ENCODE measurements at regions not wholly inside any gene's neighbourhood (a gene's known extent, or its start where the extent isn't known, plus 50 kb on each side); places are given as distances from the start of the nearest gene placed in this dataset.
"Not testable (repeated sequence)": the region's sequence is repeated elsewhere in the genome, so short reads cannot be mapped to it uniquely, and the experiment has no call there.

DNA sequence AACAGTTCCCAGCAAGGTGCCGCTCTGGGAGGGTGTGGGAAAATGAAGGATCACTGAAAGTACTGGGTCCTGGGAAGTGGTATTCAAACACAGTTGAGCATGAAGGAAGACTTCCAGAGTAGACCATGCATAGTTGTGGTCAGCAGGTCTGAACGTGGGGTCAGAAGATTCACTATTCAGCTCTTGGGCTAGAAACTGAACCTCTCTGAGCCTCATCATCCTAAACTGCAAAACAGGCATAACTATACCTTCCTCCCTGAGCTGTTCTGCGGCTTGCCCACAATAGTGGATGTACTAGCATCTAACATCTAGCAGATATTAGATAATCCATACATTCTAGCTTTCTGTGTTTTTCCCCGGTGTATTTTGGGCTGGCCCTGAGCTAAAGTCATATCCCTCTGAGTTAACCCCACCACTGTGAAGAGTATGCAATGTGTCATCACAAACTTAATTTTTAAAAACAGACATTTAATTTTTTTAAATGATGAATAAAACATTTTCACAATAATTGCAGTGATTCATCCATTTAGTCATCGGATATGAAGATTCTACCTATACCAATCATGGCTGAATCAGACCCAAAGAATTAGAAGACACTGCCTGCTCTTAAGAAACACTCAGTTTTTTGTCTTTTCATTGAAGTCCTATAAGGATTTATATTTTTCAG lies 179.1 kb downstream of the BLID start:
- DNase-seq, result no peak

DNA sequence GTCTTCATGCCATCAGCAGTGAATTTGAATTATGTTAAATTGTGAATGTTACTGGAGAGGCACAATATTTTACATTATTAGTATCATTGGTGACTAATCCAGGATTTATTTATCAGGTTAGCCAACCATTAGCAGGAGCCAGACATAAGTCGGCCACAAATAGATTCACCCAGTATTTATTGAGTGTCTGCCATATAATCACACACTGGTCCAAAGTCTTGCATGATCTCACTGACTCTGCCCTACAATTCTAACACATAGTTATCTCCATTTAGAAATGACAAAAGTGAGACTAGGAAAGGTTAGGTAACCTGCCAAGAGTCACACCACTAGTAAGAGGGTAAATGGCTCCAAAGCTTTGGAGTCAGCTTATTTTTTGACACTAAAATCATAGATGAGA lies 179.6 kb downstream of the BLID start:
- no peak for DNase-seq

DNA sequence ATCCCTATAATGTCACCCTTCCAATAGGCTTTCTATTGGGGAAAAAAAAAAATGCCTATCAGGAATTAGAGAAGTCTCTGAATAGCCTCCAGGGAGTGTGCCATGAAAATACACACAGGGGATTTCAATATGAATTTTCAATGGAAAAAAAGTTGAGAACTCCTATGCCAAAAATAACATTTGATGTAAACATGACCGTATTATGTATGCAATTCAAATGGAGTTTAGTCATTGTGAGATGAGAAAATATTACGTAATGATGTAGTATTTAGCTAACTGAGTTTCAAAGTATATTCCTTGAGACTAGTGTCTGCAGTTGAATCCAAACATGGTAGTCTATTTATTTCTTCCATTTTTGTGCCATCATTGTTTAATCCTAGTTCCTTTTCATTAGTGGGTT lies 182.3 kb downstream of the BLID start:
- no peak for DNase-seq

DNA sequence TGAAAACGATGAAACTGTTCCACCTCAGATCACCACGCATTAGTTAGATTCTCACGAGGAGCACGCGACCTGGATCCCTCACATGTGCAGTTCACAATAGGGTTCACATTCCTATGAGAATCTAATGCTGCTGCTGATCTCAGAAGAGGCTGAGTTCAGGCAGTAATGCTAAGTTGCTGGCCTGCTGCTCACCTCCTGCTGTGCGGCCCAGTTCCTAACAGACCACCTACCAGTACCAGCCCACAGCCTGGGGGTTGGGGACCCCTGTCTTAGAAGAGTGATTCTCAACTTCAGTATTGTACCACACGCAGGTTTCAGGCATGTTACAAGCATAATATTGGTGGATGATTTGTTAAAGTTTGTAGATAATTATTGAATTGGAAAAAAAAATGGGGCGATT lies 182.7 kb downstream of the BLID start:
- no peak for DNase-seq

DNA sequence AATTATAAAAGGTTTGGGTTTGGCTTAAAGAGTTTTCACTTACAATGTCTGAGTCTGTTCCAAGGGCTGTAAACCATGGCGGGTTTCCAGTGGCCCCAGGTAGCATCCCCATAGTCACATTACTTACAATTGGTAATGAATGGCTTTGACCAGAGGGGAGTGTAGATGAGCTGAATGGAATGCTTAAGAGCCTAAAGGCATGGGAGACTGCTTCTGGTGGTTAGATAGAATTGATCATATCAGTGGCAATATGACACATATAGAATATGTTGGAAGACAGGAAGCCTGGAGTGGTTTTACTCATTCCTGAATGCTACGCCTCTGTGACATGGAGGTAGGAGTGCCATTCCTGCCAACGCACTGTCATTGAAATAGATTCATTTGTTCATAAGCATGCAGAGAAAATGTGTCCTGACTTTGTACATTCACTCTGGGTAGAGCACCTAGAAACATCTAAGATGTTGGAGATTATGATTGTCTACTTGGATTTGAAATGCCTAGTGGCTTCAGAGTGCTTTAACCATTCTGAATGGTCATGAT lies 183.3 kb downstream of the BLID start:
- no peak for DNase-seq

DNA sequence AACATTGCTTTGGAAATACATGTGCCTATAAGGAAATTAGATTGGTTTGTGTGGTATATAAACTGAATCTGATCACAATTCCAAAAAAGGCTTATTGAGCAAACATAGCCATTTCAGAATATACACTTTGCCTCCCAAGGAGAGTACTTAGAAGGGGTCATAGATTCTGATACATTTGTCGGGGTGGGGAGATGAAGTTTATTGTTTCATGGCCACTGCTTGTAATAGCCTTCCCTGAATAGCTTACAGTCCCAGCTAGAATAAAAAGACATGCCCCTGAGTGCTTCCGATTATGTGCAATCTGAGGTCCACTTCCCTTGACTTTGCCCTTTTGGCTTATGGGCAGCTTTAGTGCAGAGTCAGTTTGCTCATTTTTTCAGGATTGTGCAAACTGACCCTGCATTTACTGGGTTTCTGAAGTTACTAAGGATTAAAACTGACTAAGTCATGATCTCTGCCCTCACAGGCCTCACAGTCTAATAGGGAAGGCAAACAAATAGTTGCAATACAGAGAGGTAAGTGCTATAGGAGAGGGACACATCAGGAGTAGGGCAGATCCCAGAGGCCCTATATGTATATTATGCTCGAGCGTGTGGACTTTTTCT lies 184.2 kb downstream of the BLID start:
- no peak for DNase-seq

DNA sequence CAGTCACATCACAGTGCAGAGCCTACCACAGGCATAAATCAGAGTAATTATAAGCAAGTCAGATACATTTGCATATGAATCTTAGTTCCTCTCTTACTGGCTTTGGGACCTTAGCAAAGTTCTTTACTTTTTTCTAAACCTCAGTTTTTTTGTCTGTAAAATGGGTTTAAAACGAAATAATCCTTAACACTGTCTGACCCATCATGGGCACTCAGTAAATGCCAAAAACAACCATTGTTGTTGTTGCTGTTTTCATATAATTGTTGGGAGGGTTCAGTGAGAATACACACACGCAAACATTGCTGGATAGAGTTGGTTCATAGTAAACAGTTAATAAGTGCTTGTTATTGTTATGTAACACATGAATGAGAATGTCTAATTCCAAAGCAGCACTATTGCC lies 184.9 kb downstream of the BLID start:
- DNase-seq, result no peak

DNA sequence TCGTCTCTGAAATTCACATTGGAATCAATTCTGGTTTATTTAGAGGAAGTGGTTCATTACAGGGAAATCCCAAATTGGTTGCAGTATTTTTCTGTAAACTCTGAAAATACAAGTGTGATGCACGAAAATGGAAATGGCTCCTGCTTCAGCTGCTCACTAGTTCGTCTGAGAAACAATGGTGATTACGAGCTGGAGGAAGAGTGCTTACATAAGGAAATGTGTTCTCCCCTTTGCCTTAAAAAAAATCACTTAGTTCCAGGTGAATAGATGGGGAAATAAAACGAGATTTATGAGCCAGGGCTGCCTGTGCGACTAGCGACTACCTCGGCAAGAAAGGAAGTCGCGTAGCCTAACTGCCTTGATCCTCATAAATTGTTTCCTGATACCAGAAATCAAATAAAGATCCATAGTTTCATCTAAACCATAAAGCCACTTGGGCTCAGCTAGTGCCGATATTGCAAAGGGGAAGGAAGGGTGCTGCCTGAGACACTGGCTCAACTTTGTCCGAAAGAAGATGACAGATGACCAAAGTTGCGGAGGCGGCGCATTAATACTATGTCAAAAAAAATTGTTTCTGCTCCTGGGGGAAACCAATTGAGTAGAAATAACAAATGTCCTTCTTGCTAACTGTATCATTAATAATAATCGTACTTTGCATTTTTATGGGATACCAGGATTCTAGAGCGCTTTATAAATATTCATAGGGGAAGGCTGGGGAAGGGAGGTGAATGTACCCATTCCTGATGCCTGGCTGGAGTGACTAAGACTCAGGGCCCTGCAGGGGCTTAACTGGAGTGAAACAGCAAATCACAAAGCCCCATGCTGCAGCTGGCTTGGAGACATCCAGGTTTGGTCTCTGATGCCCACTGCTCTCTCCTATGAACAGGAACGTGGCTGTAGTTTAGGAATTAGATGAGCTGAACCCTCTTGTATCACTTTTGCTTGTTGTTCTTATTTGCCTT lies 185.7 kb downstream of the BLID start:
- no peak for DNase-seq

DNA sequence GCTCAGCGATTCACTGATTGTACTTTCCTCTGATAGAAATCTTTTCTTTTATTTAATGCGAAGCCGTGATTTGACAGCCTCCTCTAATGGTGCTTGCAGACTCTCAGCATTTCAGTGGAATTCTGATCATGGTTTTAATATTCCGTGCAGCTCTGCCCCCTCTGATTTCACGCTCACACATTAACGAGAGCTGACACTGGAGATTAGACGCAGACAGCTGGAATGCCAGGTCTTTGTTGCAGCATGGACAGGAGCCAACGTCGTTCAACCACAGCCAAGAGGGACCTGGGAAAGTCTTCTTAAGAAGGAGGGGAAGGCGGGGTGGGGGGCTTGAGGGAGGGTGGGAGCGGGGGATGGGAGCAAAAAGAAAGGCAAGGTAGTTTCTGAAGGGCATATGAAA lies 186.4 kb downstream of the BLID start:
- no peak for DNase-seq

DNA sequence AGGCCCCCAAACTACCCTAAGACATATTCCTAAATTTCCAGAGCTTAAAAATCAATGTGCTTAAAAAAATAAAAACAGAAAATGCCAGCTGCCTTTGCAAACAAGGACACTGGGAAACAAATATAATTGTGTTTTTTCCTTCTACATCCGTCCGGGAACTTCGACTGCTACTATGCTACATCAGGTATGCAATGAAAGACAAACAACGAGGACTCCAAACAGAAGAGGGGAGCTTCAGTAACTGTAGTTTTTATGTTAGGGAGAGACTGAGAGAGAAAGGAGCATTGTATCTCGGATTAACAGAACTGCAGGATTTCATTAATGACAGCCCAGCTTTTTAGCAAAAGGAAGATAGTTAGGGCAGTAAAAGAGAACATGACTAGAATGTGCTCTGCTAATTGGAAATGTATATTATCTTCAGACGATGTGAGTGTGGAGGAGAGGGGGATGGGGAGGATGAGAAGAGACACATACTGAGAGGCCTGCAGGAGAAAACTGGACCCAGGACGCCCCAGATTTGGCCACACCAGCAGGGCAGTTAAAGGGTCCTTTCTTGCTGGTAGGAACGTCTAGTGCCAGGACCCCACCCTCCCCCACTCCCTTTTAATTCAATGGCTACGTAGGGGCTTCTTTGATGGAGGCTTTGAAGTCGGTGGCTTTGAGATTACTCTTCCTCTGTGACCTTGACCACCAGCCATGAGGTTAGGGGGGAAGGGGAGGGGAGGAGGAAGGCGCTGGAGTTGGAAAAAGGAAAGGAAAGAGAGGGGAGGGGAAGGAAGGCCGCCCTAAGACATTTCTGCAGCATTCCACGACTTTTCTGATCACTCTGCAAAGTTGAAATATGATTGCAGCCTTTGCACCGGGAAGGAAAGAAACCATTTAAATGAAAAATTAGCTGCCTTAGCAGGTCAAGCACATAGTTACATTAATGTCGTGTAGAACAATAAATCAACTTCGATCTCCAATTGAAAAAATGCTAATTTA lies 187.1 kb downstream of the BLID start:
- no peak for DNase-seq

DNA sequence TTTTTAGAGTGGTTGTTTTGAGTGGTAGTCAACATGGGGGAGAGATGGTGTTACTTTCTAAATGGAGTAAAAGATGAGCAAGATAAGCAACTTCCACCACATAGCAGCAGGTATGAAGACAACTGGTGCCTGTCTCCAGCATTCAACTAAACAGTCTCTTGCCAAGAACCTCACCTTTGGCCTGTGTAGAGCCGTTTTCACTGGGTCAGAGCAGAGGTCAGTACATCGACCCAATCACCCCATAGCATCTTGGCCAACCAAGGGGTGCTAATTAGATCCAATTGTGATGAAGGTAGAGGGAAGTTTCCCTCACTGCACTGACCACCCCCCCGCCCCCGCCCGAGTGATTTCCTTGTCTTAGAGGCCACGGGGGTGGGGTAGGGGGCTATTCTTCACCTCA lies 188.2 kb downstream of the BLID start:
- no peak for DNase-seq

DNA sequence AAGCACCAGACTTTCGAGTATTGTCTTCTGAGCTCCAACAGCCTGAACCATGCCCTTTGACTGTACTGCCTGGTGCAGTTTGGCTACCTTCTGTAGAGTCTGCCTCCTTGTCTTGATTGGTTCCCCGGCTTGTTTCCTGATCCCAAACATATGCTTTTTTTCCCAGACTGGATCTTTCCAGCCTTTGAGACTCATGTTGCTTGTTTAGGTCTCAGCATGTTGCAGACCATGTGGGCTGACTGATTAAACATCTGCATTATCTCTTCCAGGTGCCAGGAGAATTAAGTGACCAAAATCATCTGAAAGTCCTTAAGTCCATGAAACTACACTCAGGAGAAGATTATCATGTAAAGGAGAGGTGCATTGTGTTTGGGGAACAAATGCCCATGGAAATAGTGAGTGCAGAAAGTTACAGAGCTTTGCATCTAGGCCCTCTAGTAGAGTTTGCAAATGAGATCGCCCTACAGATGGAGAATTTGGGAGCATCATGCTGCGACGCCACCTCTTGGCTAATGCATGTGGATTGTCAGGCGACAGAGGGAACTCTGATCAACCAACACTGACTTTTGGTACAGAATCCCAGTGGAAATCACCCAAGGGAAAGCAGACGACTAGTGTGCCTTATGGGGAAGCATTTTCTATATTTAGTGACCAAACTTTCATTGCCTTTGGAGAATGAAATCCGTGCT lies 188.8 kb downstream of the BLID start:
- DNase-seq, result no peak

DNA sequence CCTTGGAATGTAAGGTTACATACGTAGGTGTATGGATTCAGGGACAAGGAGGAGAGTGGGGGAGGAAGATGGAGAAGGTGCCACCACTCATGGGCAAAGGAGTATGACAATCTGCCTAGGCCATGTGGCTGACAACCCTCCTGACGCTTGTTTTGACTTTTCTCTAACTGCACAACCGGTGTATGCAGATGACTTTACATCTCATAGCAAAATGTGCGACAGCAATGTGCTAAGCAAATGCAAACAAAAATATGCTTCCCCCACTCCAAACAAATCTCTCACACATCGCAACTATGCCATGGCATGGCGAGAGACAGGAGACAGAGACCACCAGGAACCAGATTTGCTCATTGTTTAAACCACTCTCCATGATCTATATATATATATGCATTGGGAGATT lies 191.8 kb downstream of the BLID start:
- no peak for DNase-seq

DNA sequence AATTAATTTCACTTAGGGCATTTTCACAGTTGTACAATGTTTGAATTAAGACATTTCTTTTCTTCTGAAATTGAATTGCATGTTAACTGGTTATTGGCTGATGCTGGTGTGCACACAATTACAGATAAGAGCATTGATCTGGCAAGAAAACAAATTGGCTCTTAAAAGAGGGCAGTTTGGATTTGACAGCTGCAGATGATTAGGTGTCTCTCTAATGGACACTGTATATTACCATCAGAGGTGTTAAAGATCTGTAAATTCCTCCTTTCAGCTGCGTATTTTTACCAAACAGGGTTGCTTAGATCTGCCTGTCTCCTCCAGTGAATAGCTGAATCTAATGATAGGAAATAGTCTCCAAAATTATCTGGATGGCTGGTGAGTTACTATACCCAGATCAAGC lies 198.5 kb downstream of the BLID start:
- no peak for DNase-seq

DNA sequence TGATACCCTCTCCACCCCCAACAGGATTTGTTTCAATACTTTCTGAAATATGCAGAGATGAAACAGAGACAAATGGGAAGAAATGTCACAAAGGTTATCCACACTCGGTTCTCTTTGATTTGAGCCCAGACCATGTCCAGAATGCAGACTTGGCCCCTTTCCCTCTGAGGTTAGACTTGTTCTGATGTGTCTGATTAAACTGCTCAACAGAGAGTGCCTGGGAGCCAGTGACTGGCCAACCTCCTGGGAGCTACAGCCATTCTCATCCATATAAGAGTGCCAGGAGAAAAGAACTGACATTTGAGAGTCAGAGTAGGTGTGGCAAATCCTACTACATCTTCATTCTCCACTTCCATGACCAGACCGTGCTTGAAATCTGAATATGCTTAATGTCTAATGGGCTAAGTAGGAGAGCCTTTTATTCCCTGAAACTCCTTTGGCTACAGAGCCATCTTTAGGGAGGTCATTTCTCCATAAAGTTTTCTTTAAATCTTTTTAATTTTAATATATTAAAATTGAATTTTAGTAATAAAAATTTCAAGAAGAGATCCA lies 201.4 kb downstream of the BLID start:
- no peak for DNase-seq

DNA sequence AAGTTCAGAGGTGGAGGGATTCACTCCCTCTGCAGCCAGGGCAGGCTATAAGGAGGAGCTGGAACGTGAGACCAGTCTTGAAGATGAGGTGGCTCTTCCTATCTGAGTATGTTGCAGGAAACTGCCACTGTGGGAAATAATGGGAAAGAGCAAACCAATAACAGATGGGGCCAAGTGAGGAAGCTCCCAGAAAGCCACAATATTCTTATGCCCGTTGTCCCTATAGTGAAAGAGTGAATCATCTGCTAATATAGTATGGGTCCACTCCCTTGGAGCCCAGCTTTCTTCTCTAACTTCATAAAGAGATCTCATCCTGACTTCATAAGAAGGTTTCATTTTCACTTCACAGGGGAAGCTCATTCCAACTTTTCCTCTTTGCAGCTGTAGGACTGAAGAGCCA lies 206.4 kb downstream of the BLID start:
- no peak for DNase-seq

DNA sequence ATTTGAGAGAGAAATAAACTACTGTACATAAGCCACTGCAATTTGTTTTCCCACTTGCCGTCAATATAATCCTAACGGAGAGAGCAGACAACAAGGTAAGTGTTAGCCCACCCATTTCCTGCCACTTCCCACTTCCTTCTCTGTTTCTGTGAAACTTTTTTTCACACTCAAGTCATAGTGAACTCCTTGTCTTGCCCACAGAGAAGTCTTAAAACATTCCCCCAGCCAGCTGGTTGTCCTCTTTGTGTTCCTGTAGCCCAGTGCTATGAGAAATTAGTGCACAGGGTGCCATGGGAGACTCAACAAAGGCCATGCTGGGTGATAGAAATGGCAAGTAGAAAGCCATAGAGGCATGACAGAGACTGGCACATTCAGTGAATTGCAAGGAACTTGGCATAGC lies 208.6 kb downstream of the BLID start:
- DNase-seq, result no peak

DNA sequence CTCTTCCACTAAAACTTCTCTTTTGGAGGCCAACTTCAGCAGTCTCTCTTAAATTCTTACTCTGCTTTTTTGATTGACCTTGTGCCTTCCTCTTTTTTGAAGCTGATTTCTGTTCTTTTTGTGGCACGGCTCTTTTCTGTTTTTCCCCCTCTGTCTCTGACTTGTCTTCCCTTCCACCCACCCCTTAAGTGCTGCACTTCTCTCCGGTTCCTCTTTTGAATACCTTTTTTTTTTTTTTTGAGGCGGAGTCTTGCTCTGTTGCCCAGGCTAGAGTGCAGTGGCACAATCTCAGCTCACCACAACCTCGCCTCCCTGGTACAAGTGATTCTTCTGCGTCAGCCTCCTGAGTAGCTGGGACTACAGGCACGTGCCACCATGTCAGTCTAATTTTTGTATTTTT lies 211.9 kb downstream of the BLID start:
- no peak for DNase-seq

DNA sequence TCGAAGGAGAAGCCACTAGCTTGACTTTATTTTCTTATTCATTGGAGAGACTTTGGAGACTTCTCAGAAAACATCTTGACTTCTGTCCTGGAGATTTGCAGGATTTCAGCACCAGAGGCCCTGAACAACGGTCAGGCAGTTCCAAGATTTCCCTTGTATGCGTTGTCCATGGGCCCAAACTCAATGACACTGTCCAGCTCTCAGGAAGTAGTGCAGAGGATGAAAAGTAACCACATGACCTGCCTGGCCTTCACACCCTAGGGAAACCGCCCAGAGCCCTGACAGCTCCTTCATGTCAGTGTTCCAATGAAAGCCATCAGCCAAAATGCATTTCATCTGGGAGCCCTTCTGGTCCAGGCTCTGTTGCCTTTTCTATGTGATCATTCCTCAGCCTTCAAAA lies 214.1 kb downstream of the BLID start:
- no peak for DNase-seq

DNA sequence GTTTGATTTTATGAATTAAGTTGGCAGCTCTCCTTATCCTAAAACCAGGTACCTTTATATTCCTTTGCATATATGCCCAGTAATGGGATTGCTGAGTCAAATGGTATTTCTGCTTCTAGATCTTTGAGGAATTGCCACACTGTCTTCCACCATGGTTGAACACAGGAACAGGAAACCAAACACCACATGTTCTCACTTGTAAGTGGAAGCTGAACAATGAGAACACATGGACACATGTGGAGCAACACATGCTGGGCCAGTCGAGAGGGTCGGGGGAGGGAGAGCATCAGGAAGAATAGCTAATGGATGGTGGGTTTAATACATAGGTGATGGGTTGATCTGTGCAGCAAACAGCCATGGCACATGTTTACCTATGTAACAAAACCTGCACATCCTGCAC lies 214.6 kb downstream of the BLID start:
- DNase-seq, result not testable (repeated sequence)

DNA sequence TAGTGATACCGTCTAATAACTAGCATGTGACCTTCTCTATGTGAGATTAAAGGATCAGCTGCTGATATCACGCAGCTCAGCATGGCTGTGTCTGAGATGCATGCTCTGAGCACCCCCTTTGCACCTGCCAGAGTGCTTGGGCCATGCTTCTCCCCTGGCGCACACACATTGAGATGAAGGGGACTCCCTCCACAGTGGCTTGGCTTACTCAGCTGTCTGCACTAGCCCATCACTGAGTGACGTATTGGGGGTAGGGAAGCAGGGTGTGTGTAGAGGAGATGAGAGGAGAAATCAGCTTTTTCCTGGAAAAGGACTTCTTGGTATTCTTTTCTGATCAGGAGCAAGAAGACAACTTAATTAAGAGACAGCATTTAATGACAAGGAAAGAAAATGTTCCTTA lies 216.5 kb downstream of the BLID start:
- DNase-seq, result no peak

DNA sequence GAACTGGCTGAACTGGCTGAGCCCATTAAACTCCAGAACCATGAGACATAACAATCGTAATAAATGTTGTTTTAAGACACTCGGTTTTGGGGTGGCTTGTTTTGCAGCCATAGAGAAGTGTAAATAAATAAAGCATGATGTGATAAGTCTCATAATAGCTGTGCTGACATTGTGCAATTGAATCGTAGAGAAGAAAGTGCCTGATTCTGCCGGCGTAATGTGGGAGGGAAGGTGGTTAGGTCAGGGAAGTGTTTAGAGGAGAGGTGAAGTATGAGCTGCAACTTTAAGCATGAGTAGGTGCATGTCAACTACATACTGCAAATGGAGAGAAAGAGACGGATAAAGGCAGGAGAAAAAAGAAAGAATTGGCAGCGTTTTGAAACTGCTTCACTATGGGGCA lies 217.1 kb downstream of the BLID start:
- DNase-seq, result no peak

All from activated CD4-positive, alpha-beta T cell treated with anti-CD3 and anti-CD28 coated beads, Interleukin-2, Interleukin-6, amounts not matched to agents 100 ng/mL and 50 ng/mL, durations not matched to agents 16 hours and 8 hours (primary cell).